Stimulated activated naive CD4-positive, alpha-beta T cell (primary cell): ENCODE measurements at regions not wholly inside any gene's neighbourhood (a gene's known extent, or its start where the extent isn't known, plus 50 kb on each side); places are given as distances from the start of the nearest gene placed in this dataset.

ENCODE experiments used
- DNase-seq, 6 experiments: peaks; one replicate each; lab custom pipeline; 2025; lab: John Stamatoyannopoulos, UW

- no peak for DNase-seq
These were observed 416.8 kb downstream of the NFIB start for GRCh38 chr9:13896922-13897835.

- DNase-seq, result no peak
These were observed 417.9 kb downstream of the NFIB start for GRCh38 chr9:13896047-13896446.

GRCh38 chr9:13885258-13885657, 428.7 kb downstream of the NFIB start:
- DNase-seq, result no peak

- no peak for DNase-seq
These were observed 434.0 kb downstream of the NFIB start for GRCh38 chr9:13879981-13880380.

- no peak for DNase-seq
These were observed 434.9 kb downstream of the NFIB start for GRCh38 chr9:13879011-13879410.

- no peak for DNase-seq
These were observed 435.7 kb downstream of the NFIB start for GRCh38 chr9:13878241-13878711.

GRCh38 chr9:13876741-13877140, 437.2 kb downstream of the NFIB start:
- no peak for DNase-seq

GRCh38 chr9:13873203-13873602, 440.7 kb downstream of the NFIB start:
- DNase-seq, result no peak

GRCh38 chr9:13868336-13868735, 445.6 kb downstream of the NFIB start:
- DNase-seq, result no peak

- no peak for DNase-seq
These were observed 448.1 kb downstream of the NFIB start for GRCh38 chr9:13865869-13866268.

GRCh38 chr9:13863112-13863511, 450.8 kb downstream of the NFIB start:
- DNase-seq, result no peak

GRCh38 chr9:13862654-13863053, 451.3 kb downstream of the NFIB start:
- no peak for DNase-seq

- DNase-seq, result no peak
These were observed 452.8 kb downstream of the NFIB start for GRCh38 chr9:13860946-13861640.

GRCh38 chr9:13860019-13860418, 453.9 kb downstream of the NFIB start:
- DNase-seq, result no peak

- DNase-seq, result no peak
These were observed 456.4 kb downstream of the NFIB start for GRCh38 chr9:13857521-13857920.

- no peak for DNase-seq
These were observed 466.7 kb downstream of the NFIB start for GRCh38 chr9:13847270-13847669.

- DNase-seq, result no peak
These were observed 468.5 kb downstream of the NFIB start for GRCh38 chr9:13845460-13845859.

GRCh38 chr9:13841746-13842462, 472.0 kb downstream of the NFIB start:
- DNase-seq, result no peak

- no peak for DNase-seq
These were observed 481.5 kb downstream of the NFIB start for GRCh38 chr9:13832446-13832845.

GRCh38 chr9:13823026-13823425, 490.9 kb downstream of the NFIB start:
- no peak for DNase-seq

- DNase-seq, result no peak
These were observed 496.1 kb downstream of the NFIB start for GRCh38 chr9:13817754-13818278.

GRCh38 chr9:13816837-13817236, 497.1 kb downstream of the NFIB start:
- DNase-seq, result no peak
